Right lobe of liver (tissue), 6 donors: ENCODE measurements at regions not wholly inside any gene's neighbourhood (a gene's known extent, or its start where the extent isn't known, plus 50 kb on each side); places are given as distances from the start of the nearest gene placed in this dataset.

Source experiments
- ATAC-seq, 4 donors: fragments of 200-7000 bp; cut with Tn5 transposase; one replicate each; pipeline ENCODE4 v1.9.1; 2020; ENCODE audit warnings: mild to moderate bottlenecking in 4 of 4, moderate library complexity in 4 of 4
- DNase-seq, 3 donors: peaks; one replicate each; pipeline ENCODE4 v3.0.0-alpha.2; 2020
- H3K27ac ChIP-seq, 3 donors: fragments of 200-600 bp; one replicate each; pipeline ENCODE4 v1.8.0; 2022
- H3K27me3 ChIP-seq, 2 donors: fragments of 200-600 bp; one replicate each; pipeline ENCODE4 v1.8.0; 2022
- H3K36me3 ChIP-seq, 4 donors: fragments of 200-600 bp; sonication (generic) in 1 of 4; one replicate each; pipeline versions ENCODE4 v1.5.1 to v1.8.0; 2017 to 2022; ENCODE audit warnings: control low read depth in 1 of 4
- H3K4me1 ChIP-seq, 4 donors: fragments of 200-600 bp; sonication (generic) in 1 of 4; one replicate each; pipeline versions ENCODE4 v1.5.1 to v1.8.0; 2017 to 2022; ENCODE audit warnings: control low read depth in 1 of 4
- H3K4me3 ChIP-seq, 3 donors: fragments of 200-600 bp; one replicate each; pipeline ENCODE4 v1.8.0; 2022
- H3K9me3 ChIP-seq, 4 donors: fragments of 200-600 bp; sonication (generic) in 1 of 4; one replicate each; pipeline versions ENCODE4 v1.5.1 to v1.8.0; 2017 to 2022; ENCODE audit warnings: control low read depth in 1 of 4
- POLR2A ChIP-seq: fragments of 450-650 bp; IDR thresholded peaks from one replicate; pipeline ENCODE4 v1.6.1; 2017; ENCODE audit warnings: antibody characterized with exemption, mild to moderate bottlenecking
- WGBS: methylation state at CpG from one replicate; pipeline ENCODE4 v1.1.6; 2018; ENCODE audit warnings: low coverage, low lambda C conversion rate; ENCODE audit not compliant: insufficient coverage; ENCODE audit errors: missing lambda C conversion rate; 5-methylcytosine and 5-hydroxymethylcytosine counted together
- intact Hi-C, 2 donors: fragments of 100-400 bp; cut with DNase I; formaldehyde crosslinking; loops; one replicate each; pipeline versions ENCODE4 v1.11.2 to v1.14.1; 2022
- TF ChIP-seq, protein P1 (sequence below), 4 donors: fragments of 200-600 bp in 3 of 4; fragments of 450-650 bp in 1 of 4; IDR thresholded peaks; one replicate each; pipeline versions ENCODE4 v1.5.1 to v1.8.0; 2016 to 2022; ENCODE audit warnings: antibody characterized with exemption in 4 of 4, mild to moderate bottlenecking in 2 of 4
- donor health status: DM: no; HTN: yes; CAD: no.
- donor health status: DM: no; HTN: no; CAD: no.
- donor health status: DM: no; HTN: no; CAD: no.
- donor health status: DM: no; HTN: yes; CAD: no.
- donor health status: DM: no; HTN: yes; CAD: no.

DNA sequence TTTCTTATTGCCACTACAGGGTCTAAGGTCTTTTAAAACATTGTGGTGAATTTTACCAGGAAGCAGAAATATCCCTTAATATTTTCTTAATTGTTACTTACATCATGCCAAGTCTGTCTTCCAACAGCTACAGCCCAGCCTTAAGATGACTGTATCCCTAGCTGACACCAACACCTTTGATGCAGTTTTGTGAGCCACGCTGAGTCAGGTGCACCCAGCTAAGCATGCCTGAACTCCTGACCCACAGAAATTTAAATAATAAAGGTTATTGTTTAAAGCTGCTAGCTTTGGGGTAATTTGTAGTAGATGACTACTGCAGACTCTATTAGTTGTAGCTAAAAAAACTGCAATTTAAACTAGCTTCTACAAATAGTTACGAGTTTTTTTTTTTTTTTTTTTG is 1757.9 kb upstream of the LRRTM1 start:
- no peak overlapping the region for H3K27ac ChIP-seq
- ATAC-seq = no peak
- H3K9me3 ChIP-seq = no peaks in the 10 kb centered on the region
- no peaks in the 10 kb centered on the region for H3K4me1 ChIP-seq
- WGBS = 37% methylated on average over 2 of the region's 2 CpGs
- intact Hi-C loops = no loop called here
- H3K4me3 ChIP-seq = no peak overlapping the region
- no peak for DNase-seq
- H3K36me3 ChIP-seq = no peaks in the 10 kb centered on the region
- H3K27me3 ChIP-seq = no peaks in the 10 kb centered on the region
- TF ChIP-seq, protein P1, sequence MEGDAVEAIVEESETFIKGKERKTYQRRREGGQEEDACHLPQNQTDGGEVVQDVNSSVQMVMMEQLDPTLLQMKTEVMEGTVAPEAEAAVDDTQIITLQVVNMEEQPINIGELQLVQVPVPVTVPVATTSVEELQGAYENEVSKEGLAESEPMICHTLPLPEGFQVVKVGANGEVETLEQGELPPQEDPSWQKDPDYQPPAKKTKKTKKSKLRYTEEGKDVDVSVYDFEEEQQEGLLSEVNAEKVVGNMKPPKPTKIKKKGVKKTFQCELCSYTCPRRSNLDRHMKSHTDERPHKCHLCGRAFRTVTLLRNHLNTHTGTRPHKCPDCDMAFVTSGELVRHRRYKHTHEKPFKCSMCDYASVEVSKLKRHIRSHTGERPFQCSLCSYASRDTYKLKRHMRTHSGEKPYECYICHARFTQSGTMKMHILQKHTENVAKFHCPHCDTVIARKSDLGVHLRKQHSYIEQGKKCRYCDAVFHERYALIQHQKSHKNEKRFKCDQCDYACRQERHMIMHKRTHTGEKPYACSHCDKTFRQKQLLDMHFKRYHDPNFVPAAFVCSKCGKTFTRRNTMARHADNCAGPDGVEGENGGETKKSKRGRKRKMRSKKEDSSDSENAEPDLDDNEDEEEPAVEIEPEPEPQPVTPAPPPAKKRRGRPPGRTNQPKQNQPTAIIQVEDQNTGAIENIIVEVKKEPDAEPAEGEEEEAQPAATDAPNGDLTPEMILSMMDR (IDR thresholded peaks at IDR 0.05) = no peak
- no peak for TF ChIP-seq POLR2A

DNA sequence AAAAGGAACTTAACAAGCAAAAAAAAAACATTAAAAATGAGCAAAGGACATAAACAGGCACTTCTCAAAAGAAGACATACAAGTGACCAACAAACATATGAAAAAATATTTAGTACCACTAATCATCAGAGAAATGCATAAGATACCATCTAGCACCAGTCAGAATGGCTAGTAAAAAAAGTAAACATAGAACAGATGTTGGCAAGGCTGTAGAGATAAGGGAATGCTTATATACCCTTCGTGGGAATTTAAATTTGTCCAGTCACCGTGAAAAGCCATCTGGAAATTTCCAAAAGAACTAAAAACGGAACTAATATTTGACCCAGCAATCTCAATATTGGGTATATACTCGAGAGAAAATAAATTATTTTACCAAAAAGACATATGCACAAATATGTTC is 1751.3 kb upstream of the LRRTM1 start:
- H3K9me3 ChIP-seq = no peaks in the 10 kb centered on the region

DNA sequence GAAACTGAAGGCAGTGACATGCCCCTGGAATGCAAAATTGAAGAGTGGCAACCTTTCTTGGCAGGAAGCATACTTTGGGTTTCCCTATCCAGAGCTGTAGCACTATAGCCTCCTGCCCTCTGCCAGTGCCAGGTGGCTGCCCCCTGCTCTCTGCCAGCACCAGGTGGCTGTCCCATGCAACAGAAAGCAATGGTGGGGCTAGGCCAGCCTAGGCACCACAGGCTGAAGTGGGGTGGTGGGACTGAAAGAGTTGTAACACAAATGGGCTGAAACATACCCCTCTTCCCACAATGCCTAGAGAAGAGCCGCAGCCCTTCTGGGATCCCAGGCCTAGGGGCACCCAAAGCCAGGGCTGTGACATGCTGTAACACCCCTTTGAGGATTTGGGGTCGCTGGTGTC is 1739.3 kb upstream of the LRRTM1 start:
- ATAC-seq = no peak
- Histone ChIP-seq H3K27ac (no peak overlapping the region), H3K4me1 (no peaks in the 10 kb centered on the region), H3K9me3 (no peaks in the 10 kb centered on the region), H3K4me3 (no peak overlapping the region), H3K36me3 (no peaks in the 10 kb centered on the region), H3K27me3 (no peaks in the 10 kb centered on the region)
- WGBS = 33% methylated on average over 2 of the region's 2 CpGs
- no peak for DNase-seq
- TF ChIP-seq, protein P1 (IDR thresholded peaks at IDR 0.05) = no peak
- intact Hi-C loops = no loop called here

More for the DNA sequence above, 1751.3 kb upstream of the LRRTM1 start:
- H3K4me3 ChIP-seq = no peak overlapping the region
- DNase-seq (no peak), ATAC-seq (no peak)
- TF ChIP-seq, protein P1 (IDR thresholded peaks at IDR 0.05) = no peak
- TF ChIP-seq POLR2A = no peak
- WGBS = 27% methylated on average over 4 of the region's 4 CpGs
- H3K4me1 ChIP-seq = no peaks in the 10 kb centered on the region
- no peaks in the 10 kb centered on the region for H3K27me3 ChIP-seq
- no peaks in the 10 kb centered on the region for H3K36me3 ChIP-seq
- no peak overlapping the region for H3K27ac ChIP-seq
- intact Hi-C loops = no loop called here

DNA sequence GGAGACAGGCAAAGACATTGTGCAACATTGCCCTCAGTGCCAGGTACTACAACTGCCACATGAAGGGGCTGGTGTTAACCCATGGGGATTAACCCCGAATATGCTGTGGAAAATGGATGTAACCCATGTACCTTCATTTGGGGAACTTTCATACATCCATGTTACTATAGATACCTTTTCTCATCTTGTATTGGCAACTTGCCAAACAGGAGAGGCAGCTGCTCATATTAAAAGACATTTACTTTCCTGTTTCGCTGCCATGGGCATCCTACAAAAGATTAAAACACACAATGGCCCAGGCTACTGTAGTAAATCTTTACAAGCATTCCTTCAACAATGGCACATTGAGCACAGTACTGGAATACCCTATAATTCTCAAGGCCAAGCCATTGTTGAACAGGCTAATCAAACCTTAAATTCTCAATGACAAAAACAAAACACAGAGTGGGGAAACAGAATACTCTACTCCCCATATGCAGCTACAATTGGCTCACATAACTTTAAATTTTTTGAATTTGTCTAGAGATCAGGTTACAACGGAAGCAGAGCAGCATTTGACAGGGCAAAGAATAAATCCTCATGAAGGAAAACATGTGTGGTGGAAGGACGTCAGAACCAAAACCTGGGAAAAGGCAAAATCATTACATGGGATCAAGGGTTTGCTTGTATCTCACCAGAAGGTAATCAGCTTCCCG is 1723.5 kb upstream of the LRRTM1 start:
- 59% methylated on average over 5 of the region's 5 CpGs for WGBS
- H3K27me3 ChIP-seq = no peaks in the 10 kb centered on the region
- intact Hi-C loops = no loop called here
- TF ChIP-seq, protein P1 (IDR thresholded peaks at IDR 0.05) = no peak
- H3K4me3 ChIP-seq = no peak overlapping the region
- DNase-seq = no peak
- no peaks in the 10 kb centered on the region for H3K4me1 ChIP-seq
- H3K27ac ChIP-seq = no peak overlapping the region
- no peaks in the 10 kb centered on the region for H3K36me3 ChIP-seq
- no peak for ATAC-seq
- H3K9me3 ChIP-seq = no peaks in the 10 kb centered on the region

DNA sequence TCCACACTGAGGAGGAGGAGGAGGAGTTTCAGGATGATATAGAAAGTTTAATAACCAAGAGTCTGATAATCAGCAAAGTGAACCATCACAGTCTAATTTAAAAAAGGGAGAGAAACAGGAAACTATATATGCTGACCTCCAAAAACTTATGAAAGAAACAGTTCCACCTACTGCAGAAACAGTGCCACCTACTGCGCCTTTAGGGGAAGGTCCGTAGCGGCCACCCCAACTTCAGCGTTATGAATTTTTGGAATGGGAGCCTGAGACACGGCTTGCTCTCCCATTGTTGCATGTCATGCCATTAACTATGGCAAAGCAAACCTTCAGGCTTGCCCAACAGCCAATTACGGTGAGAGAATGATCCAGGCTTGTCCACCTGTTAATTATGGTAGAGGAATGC is 1719.2 kb upstream of the LRRTM1 start:
- no peak for DNase-seq
- 51% methylated on average over 6 of the region's 6 CpGs for WGBS
- no peaks in the 10 kb centered on the region for H3K36me3 ChIP-seq
- no peak for ATAC-seq
- no peak overlapping the region for H3K27ac ChIP-seq
- no peaks in the 10 kb centered on the region for H3K27me3 ChIP-seq
- H3K4me3 ChIP-seq = no peak overlapping the region
- intact Hi-C loops = no loop called here
- H3K9me3 ChIP-seq = no peaks in the 10 kb centered on the region
- TF ChIP-seq POLR2A = no peak
- TF ChIP-seq, protein P1 (IDR thresholded peaks at IDR 0.05) = peak in 1 of 4 donors; percentile 6
- no peaks in the 10 kb centered on the region for H3K4me1 ChIP-seq
